ENCODE measurements at regions not wholly inside any gene's neighbourhood (a gene's known extent, or its start where the extent isn't known, plus 50 kb on each side); places are given as distances from the start of the nearest gene placed in this dataset.

DNA sequence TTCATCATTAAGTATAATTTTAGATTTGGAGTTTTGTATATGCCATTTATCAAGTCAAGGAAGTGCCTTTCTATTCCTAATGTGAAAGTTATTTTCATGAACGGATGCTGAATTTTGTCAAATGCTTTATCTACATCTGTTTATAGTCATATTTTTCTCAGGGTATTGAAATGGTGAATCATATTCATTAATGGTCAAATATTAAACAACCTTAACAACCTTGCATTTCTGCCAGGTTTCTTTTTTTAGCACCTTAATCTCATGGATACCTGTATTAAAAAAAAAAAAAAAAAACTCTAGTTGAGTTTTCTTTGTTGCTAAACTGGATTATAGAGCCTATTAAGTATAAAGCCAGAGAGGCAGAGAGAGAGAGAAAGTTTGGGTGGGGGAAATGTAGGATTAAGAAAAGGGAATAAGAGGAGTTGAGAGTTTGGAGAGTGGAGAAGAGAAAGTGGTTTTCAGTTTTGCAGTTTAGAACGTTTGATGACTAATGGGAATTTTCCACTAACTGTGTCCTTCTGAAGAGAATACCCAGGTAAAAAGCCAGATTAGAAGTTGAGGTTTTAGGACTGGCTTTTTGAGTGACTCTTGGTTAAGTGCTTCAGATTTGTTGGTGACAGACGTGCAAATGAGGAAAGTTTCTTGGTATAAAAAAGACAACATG, 305.0 kb downstream of the HLX start:
- DNase-seq (ENCODE audit: low read depth in 2 of 2) = no peak
- Histone ChIP-seq H2AFZ (ENCODE audit: low read length) (no peak overlapping the region), H3K9me3 (ENCODE audit: control insufficient read depth, insufficient read depth, low read depth, low read length) (no peaks in the 10 kb centered on the region), H3K79me2 (ENCODE audit: control insufficient read depth, insufficient read depth, low read length) (no peaks in the 10 kb centered on the region), H3K4me1 (ENCODE audit: control insufficient read depth, extremely low read depth, insufficient read depth, low read length) (no peaks in the 10 kb centered on the region), H3K4me3 (replicated peaks in 1 of 4; ENCODE audit: control extremely low read depth in 1 of 4, insufficient read depth in 1 of 4, low read depth in 3 of 4, low read length in 4 of 4) (no peak overlapping the region), H3K4me2 (ENCODE audit: extremely low read depth, insufficient read depth, low read length) (no peak overlapping the region), H3K27me3 (ENCODE audit: control insufficient read depth, insufficient read depth, low read length) (no peaks in the 10 kb centered on the region), H4K20me1 (ENCODE audit: control insufficient read depth, extremely low read depth, insufficient read depth, low read length) (no peaks in the 10 kb centered on the region), H3K9ac (ENCODE audit: insufficient read depth, low read length) (no peak overlapping the region), H3K27ac (ENCODE audit: insufficient read depth, low read length) (no peak overlapping the region), H3K36me3 (ENCODE audit: control insufficient read depth, insufficient read depth, low read length) (no peaks in the 10 kb centered on the region)
- no peak for TF ChIP-seq EZH2 (IDR thresholded peaks at IDR 0.05; ENCODE audit: low read length, missing control alignments)
- TF ChIP-seq, protein P1, sequence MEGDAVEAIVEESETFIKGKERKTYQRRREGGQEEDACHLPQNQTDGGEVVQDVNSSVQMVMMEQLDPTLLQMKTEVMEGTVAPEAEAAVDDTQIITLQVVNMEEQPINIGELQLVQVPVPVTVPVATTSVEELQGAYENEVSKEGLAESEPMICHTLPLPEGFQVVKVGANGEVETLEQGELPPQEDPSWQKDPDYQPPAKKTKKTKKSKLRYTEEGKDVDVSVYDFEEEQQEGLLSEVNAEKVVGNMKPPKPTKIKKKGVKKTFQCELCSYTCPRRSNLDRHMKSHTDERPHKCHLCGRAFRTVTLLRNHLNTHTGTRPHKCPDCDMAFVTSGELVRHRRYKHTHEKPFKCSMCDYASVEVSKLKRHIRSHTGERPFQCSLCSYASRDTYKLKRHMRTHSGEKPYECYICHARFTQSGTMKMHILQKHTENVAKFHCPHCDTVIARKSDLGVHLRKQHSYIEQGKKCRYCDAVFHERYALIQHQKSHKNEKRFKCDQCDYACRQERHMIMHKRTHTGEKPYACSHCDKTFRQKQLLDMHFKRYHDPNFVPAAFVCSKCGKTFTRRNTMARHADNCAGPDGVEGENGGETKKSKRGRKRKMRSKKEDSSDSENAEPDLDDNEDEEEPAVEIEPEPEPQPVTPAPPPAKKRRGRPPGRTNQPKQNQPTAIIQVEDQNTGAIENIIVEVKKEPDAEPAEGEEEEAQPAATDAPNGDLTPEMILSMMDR (conservative IDR thresholded peaks at IDR 0.05 in 1 of 2, IDR thresholded peaks at IDR 0.05 in 1 of 2; ENCODE audit: low read depth in 1 of 2, low read length in 2 of 2) = no peak

DNA sequence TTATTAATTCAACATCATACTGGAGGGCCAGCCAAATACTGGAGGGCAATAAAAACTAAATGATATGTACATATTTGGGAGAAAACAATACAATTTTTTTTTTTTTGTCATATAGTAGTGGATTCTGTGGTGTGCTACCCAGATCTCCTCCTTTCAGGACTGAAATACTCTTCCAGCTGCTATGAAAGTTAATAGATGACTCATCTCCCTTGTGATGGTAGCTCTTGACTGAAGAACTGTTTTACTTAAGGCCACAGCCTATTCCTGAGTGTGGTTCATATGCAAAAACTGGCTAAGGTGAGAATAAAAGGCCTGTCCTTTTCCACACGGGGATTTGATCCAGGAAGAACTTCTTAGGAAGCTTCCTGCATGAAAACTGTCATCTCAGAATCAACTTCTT, 307.9 kb downstream of the HLX start:
- no peaks in the 10 kb centered on the region for H3K79me2 ChIP-seq (ENCODE audit: control insufficient read depth, insufficient read depth, low read length)
- DNase-seq (ENCODE audit: low read depth in 2 of 2) = no peak
- no peak for TF ChIP-seq EZH2 (IDR thresholded peaks at IDR 0.05; ENCODE audit: low read length, missing control alignments)
- TF ChIP-seq, protein P1 (conservative IDR thresholded peaks at IDR 0.05 in 1 of 2, IDR thresholded peaks at IDR 0.05 in 1 of 2; ENCODE audit: low read depth in 1 of 2, low read length in 2 of 2) = no peak

DNA sequence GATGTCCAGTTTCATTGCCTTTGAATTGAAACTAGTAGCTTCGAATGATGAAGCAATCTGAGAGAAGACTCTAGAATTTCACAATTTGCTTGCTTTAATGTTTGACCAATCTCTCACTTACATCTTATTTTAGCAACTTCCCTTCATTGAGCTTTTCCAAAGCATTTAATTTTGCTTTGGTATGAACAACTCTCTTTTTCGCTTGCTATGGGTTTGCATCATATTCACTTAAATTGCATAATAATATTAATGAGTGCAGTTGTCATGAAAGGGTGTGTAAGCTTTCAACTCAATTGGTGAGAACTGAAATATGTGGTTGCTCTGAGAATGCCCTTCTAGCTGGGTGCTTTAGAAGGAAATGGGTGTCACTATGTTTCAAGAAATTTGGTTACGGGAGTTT, 309.2 kb downstream of the HLX start:
- no peak overlapping the region for H3K27ac ChIP-seq (ENCODE audit: insufficient read depth, low read length)
- H3K4me3 ChIP-seq (replicated peaks in 1 of 4; ENCODE audit: control extremely low read depth in 1 of 4, insufficient read depth in 1 of 4, low read depth in 3 of 4, low read length in 4 of 4) = no peak overlapping the region
- H3K36me3 ChIP-seq (ENCODE audit: control insufficient read depth, insufficient read depth, low read length) = no peaks in the 10 kb centered on the region
- no peaks in the 10 kb centered on the region for H3K4me1 ChIP-seq (ENCODE audit: control insufficient read depth, extremely low read depth, insufficient read depth, low read length)
- H3K4me2 ChIP-seq (ENCODE audit: extremely low read depth, insufficient read depth, low read length) = no peak overlapping the region
- no peak overlapping the region for H2AFZ ChIP-seq (ENCODE audit: low read length)
- no peaks in the 10 kb centered on the region for H3K79me2 ChIP-seq (ENCODE audit: control insufficient read depth, insufficient read depth, low read length)
- H3K27me3 ChIP-seq (ENCODE audit: control insufficient read depth, insufficient read depth, low read length) = no peaks in the 10 kb centered on the region
- H4K20me1 ChIP-seq (ENCODE audit: control insufficient read depth, extremely low read depth, insufficient read depth, low read length) = no peaks in the 10 kb centered on the region
- no peak overlapping the region for H3K9ac ChIP-seq (ENCODE audit: insufficient read depth, low read length)
- DNase-seq (ENCODE audit: low read depth in 2 of 2) = peak in 1 of 2 donors; percentile 73
- TF ChIP-seq, protein P1 (conservative IDR thresholded peaks at IDR 0.05 in 1 of 2, IDR thresholded peaks at IDR 0.05 in 1 of 2; ENCODE audit: low read depth in 1 of 2, low read length in 2 of 2) = no peak
- no peak for TF ChIP-seq EZH2 (IDR thresholded peaks at IDR 0.05; ENCODE audit: low read length, missing control alignments)
- H3K9me3 ChIP-seq (ENCODE audit: control insufficient read depth, insufficient read depth, low read depth, low read length) = no peaks in the 10 kb centered on the region

More for the DNA sequence above, 307.9 kb downstream of the HLX start:
- Histone ChIP-seq H3K27me3 (ENCODE audit: control insufficient read depth, insufficient read depth, low read length) (no peaks in the 10 kb centered on the region), H3K27ac (ENCODE audit: insufficient read depth, low read length) (no peak overlapping the region), H3K4me3 (replicated peaks in 1 of 4; ENCODE audit: control extremely low read depth in 1 of 4, insufficient read depth in 1 of 4, low read depth in 3 of 4, low read length in 4 of 4) (no peak overlapping the region), H3K9ac (ENCODE audit: insufficient read depth, low read length) (no peak overlapping the region), H3K36me3 (ENCODE audit: control insufficient read depth, insufficient read depth, low read length) (no peaks in the 10 kb centered on the region), H3K4me2 (ENCODE audit: extremely low read depth, insufficient read depth, low read length) (no peak overlapping the region), H2AFZ (ENCODE audit: low read length) (no peak overlapping the region), H3K4me1 (ENCODE audit: control insufficient read depth, extremely low read depth, insufficient read depth, low read length) (no peaks in the 10 kb centered on the region), H4K20me1 (ENCODE audit: control insufficient read depth, extremely low read depth, insufficient read depth, low read length) (no peaks in the 10 kb centered on the region), H3K9me3 (ENCODE audit: control insufficient read depth, insufficient read depth, low read depth, low read length) (no peaks in the 10 kb centered on the region)
